HepG2 (cell line): ENCODE measurements at regions not wholly inside any gene's neighbourhood (a gene's known extent, or its start where the extent isn't known, plus 50 kb on each side); places are given as distances from the start of the nearest gene placed in this dataset.

Experiments
- CC2D1A ChIP-seq: sonication (generic); formaldehyde crosslinking; IDR thresholded peaks from 2 replicates; pipeline ENCODE4 v1.8.1; 2023; ENCODE audit warnings: mild to moderate bottlenecking, missing genetic modification reagents
- CEBPB ChIP-seq: IDR thresholded peaks from 2 replicates; pipeline ENCODE4 v1.6.1; 2011; ENCODE audit warnings: low read depth, low read length, improper control_type of control experiment, borderline replicate concordance
- ETV5 ChIP-seq: IDR thresholded peaks from 2 replicates; pipeline ENCODE4 v1.6.1; 2018; ENCODE audit warnings: missing biosample characterization, missing genetic modification reagents, inconsistent platforms, borderline replicate concordance
- GTF3A ChIP-seq: sonication (generic); formaldehyde crosslinking; conservative IDR thresholded peaks from 2 replicates; pipeline ENCODE4 v1.4.0; 2020; ENCODE audit warnings: mild to moderate bottlenecking, missing genetic modification reagents
- HHEX ChIP-seq: IDR thresholded peaks from 2 replicates; pipeline ENCODE4 v1.6.1; 2016; ENCODE audit warnings: control low read depth
- MXI1 ChIP-seq: IDR thresholded peaks from 3 replicates; pipeline ENCODE4 v1.6.1; 2012; ENCODE audit warnings: low read depth, low read length, inconsistent platforms, borderline replicate concordance
- TRIM24 ChIP-seq: sonication (generic); formaldehyde crosslinking; IDR thresholded peaks from 2 replicates; pipeline ENCODE4 v1.8.0; 2022; ENCODE audit warnings: mild to moderate bottlenecking, missing genetic modification reagents
- ZBTB38 ChIP-seq: sonication (generic); formaldehyde crosslinking; IDR thresholded peaks from 2 replicates; pipeline ENCODE4 v1.5.1; 2020; ENCODE audit warnings: mild to moderate bottlenecking, missing genetic modification reagents
- ZNF777 ChIP-seq: sonication (generic); formaldehyde crosslinking; IDR thresholded peaks from 2 replicates; pipeline ENCODE4 v1.4.0; 2020; ENCODE audit warnings: missing genetic modification reagents
- TF ChIP-seq, protein P1 (sequence below): sonication (generic); formaldehyde crosslinking; IDR thresholded peaks from 2 replicates; pipeline ENCODE4 v1.5.0; 2020; ENCODE audit warnings: mild to moderate bottlenecking, missing genetic modification reagents, moderate library complexity

DNA sequence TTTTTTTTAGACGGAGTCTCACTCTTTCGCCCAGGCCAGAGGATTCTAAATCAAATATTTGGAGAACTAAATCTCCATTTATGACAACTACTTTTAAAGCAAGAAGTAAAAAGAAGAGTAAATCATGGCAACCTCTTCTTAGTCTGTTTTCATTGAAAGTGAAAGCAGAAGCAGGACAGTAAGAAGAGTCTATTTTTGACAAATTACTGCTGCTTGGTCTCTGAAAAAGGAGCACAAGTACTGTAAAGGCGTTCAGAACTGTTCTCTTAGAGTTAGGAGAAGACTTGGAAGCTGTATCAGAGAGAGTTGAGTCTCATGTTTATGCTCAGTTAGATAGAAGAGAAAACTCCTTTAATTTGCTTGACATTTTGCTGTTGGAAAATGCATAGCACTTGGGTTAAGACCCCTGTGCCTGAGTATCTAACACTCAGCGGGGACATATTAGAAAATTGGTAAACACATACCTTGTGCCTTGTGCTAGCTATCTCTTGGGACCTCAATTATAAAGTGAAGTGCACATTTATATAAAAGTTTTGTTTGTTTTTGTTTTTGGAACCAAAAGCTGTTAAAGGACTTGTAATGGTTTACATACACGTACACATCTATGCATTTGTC is 433.0 kb downstream of the ANKRD7 start:
- TF ChIP-seq HHEX (CRISPR knock-in tag) (no peak), MXI1 (no peak), TRIM24 (no peak), CEBPB (no peak), ETV5 (CRISPR knock-in tag) (no peak), ZBTB38 (CRISPR knock-in tag) (no peak), GTF3A (no peak), CC2D1A (no peak), ZNF777 (CRISPR knock-in tag) (no peak)
- TF ChIP-seq, protein P1, sequence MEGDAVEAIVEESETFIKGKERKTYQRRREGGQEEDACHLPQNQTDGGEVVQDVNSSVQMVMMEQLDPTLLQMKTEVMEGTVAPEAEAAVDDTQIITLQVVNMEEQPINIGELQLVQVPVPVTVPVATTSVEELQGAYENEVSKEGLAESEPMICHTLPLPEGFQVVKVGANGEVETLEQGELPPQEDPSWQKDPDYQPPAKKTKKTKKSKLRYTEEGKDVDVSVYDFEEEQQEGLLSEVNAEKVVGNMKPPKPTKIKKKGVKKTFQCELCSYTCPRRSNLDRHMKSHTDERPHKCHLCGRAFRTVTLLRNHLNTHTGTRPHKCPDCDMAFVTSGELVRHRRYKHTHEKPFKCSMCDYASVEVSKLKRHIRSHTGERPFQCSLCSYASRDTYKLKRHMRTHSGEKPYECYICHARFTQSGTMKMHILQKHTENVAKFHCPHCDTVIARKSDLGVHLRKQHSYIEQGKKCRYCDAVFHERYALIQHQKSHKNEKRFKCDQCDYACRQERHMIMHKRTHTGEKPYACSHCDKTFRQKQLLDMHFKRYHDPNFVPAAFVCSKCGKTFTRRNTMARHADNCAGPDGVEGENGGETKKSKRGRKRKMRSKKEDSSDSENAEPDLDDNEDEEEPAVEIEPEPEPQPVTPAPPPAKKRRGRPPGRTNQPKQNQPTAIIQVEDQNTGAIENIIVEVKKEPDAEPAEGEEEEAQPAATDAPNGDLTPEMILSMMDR (CRISPR knock-in tag) = no peak
